ENCODE measurements at regions not wholly inside any gene's neighbourhood (a gene's known extent, or its start where the extent isn't known, plus 50 kb on each side); places are given as distances from the start of the nearest gene placed in this dataset.

DNA sequence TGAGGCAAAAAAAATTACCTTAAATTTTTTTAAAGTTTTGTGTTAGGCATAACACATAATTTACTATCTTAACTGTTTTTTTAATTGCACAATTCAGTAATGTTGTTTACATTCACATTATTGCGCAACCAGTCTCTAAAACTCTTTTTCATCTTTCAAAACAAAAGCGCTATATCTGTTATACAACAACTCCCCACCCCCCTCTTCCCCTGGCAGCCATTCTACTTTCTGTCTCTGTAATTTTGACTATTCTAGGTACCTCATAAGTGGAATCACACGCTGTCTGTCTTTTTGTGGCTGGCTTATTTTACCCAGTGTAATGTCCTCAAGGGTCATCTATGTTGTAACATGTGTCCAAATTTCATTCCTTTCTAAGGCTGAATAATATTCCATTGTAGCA lies 241.5 kb upstream of the DMRT1 start:
- H3K27ac ChIP-seq, result no peak overlapping the region
- CTCF ChIA-PET, result interaction anchor here (1.1 kb wide), 1 partner anchor 252 kb away, joined by 3 read pairs; no protein-coding TSS in a partner anchor
- WGBS (ENCODE audit: missing lambda C conversion rate), result 92% methylated on average over 3 of the region's 3 CpGs
- DNase-seq (ENCODE audit: low read depth in 1 of 2, low spot score in 1 of 2) (no peak), FAIRE-seq (no peak), ATAC-seq (no peak)
- 0 out of 3 replicates have a peak, but pooled peaks cover 3% of the 10 kb centered on the region for H3K9me3 ChIP-seq
- POLR2A ChIA-PET, result no interaction called here
- no peaks in the 10 kb centered on the region for H3K4me1 ChIP-seq
- no peak overlapping the region for H3K4me2 ChIP-seq
- TF ChIP-seq CEBPB (IDR thresholded peaks at IDR 0.05), result peak; percentile 83 to 89
- TF ChIP-seq HEYL (CRISPR knock-in tag; IDR thresholded peaks at IDR 0.05), result no peak
- no peak for TF ChIP-seq BCL3 (IDR thresholded peaks at IDR 0.05)
- H3K4me3 ChIP-seq, result no peak overlapping the region

GRCh38 chr9:602716-603115 lies 238.8 kb upstream of the DMRT1 start:
- TF ChIP-seq, protein P1, sequence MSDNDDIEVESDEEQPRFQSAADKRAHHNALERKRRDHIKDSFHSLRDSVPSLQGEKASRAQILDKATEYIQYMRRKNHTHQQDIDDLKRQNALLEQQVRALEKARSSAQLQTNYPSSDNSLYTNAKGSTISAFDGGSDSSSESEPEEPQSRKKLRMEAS (IDR thresholded peaks at IDR 0.05), result no peak
- TF ChIP-seq CHD4 (IDR thresholded peaks at IDR 0.05; ENCODE audit: borderline replicate concordance) (no peak), E2F6 (IDR thresholded peaks at IDR 0.05; ENCODE audit: borderline replicate concordance, low read depth) (no peak), MAZ (IDR thresholded peaks at IDR 0.05; ENCODE audit: borderline replicate concordance, low read depth, low read length) (no peak), EHF (CRISPR knock-in tag; IDR thresholded peaks at IDR 0.05) (no peak), RNF2 (IDR thresholded peaks at IDR 0.05; ENCODE audit: borderline replicate concordance, low read depth) (no peak), RFX5 (IDR thresholded peaks at IDR 0.05) (no peak), CEBPB (IDR thresholded peaks at IDR 0.05) (no peak), CTCF (IDR thresholded peaks at IDR 0.05) (no peak), NFE2L2 (conservative IDR thresholded peaks at IDR 0.05; ENCODE audit: low read length) (no peak), NR3C1 (IDR thresholded peaks at IDR 0.05) (no peak), RARB (CRISPR knock-in tag; IDR thresholded peaks at IDR 0.05) (no peak), PHF8 (IDR thresholded peaks at IDR 0.05; ENCODE audit: borderline replicate concordance, low read depth) (no peak), SMC3 (IDR thresholded peaks at IDR 0.05) (no peak), HMGXB4 (CRISPR knock-in tag; IDR thresholded peaks at IDR 0.05; ENCODE audit: borderline replicate concordance) (no peak), HDAC2 (IDR thresholded peaks at IDR 0.05) (no peak), CBX8 (IDR thresholded peaks at IDR 0.05) (no peak)
- TF ChIP-seq, protein P2, sequence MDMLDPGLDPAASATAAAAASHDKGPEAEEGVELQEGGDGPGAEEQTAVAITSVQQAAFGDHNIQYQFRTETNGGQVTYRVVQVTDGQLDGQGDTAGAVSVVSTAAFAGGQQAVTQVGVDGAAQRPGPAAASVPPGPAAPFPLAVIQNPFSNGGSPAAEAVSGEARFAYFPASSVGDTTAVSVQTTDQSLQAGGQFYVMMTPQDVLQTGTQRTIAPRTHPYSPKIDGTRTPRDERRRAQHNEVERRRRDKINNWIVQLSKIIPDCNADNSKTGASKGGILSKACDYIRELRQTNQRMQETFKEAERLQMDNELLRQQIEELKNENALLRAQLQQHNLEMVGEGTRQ (IDR thresholded peaks at IDR 0.05), result no peak
- Histone ChIP-seq H3K27ac (no peak overlapping the region), H3K4me1 (no peaks in the 10 kb centered on the region), H3K4me3 (no peak overlapping the region), H3K9me3 (0 out of 3 replicates have a peak, but pooled peaks cover 3% of the 10 kb centered on the region), H3K4me2 (no peak overlapping the region)
- no peak for DNase-seq (ENCODE audit: low read depth in 1 of 2, low spot score in 1 of 2)
- POLR2A ChIA-PET, result no interaction called here
- FAIRE-seq, result no peak
- no peak for ATAC-seq
- WGBS (ENCODE audit: missing lambda C conversion rate), result 78% methylated on average over 4 of the region's 4 CpGs
- CTCF ChIA-PET, result interaction anchor here (0.9 to 1.5 kb wide), 4 partner anchors 10 to 205 kb away, joined by 3 to 4 read pairs (median 3); no protein-coding TSS in a partner anchor

All from A549 (cell line).